Fibroblast of lung (primary cell): ENCODE measurements at regions not wholly inside any gene's neighbourhood (a gene's known extent, or its start where the extent isn't known, plus 50 kb on each side); places are given as distances from the start of the nearest gene placed in this dataset.

Source experiments
- EZH2 ChIP-seq: IDR thresholded peaks from 2 replicates; pipeline ENCODE4 v1.5.1; 2012; ENCODE audit warnings: low read length, control low read depth, mild to moderate bottlenecking; ENCODE audit errors: missing control alignments
- TF ChIP-seq, protein P1 (sequence below), 2 donors: IDR thresholded peaks in 1 of 2; conservative IDR thresholded peaks in 1 of 2; 1 replicate in 1 of 2; 2 replicates in 1 of 2; pipeline ENCODE4 v1.5.1; 2011 to 2012; ENCODE audit warnings: low read length in 2 of 2, control low read depth in 1 of 2, inconsistent platforms in 1 of 2, low read depth in 1 of 2, mild to moderate bottlenecking in 1 of 2

- TF ChIP-seq, protein P1, sequence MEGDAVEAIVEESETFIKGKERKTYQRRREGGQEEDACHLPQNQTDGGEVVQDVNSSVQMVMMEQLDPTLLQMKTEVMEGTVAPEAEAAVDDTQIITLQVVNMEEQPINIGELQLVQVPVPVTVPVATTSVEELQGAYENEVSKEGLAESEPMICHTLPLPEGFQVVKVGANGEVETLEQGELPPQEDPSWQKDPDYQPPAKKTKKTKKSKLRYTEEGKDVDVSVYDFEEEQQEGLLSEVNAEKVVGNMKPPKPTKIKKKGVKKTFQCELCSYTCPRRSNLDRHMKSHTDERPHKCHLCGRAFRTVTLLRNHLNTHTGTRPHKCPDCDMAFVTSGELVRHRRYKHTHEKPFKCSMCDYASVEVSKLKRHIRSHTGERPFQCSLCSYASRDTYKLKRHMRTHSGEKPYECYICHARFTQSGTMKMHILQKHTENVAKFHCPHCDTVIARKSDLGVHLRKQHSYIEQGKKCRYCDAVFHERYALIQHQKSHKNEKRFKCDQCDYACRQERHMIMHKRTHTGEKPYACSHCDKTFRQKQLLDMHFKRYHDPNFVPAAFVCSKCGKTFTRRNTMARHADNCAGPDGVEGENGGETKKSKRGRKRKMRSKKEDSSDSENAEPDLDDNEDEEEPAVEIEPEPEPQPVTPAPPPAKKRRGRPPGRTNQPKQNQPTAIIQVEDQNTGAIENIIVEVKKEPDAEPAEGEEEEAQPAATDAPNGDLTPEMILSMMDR (conservative IDR thresholded peaks at IDR 0.05 in 1 of 2, IDR thresholded peaks at IDR 0.05 in 1 of 2; ENCODE audit: low read depth in 1 of 2, low read length in 2 of 2): no peak
- TF ChIP-seq EZH2: no peak
These were observed 318.9 kb downstream of the MAP2K6 start for GRCh38 chr17:69733171-69734012.
